ENCODE measurements at regions not wholly inside any gene's neighbourhood (a gene's known extent, or its start where the extent isn't known, plus 50 kb on each side); places are given as distances from the start of the nearest gene placed in this dataset.

DNA sequence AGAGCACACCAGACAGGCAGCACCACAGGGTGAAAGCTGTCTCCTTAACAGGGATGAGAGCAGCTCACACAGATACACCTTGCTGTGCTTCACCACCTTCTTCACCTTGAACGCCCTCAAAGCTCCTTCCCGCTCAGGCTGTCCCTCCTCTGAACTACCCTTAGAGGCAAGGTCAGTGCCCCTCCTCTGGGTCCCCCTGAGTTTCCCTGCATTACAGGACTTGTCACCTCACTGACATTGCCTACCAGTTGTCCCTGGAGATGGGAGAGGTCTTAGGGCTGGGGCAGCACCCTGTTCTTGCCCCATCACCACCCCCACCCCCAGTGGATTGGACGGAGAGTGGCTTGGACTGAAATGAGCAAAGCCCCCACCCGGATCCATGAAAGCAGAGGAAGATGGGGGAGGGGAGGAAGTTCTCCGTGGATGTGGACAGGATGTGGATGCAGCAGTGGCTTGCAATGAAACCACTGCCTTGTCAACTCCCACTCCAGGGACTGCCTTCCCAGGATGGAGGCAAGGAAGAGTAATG is 73.2 kb upstream of the CDH5 start:
- Histone ChIP-seq H3K4me3 (ENCODE audit: low read depth, low read length, poor library complexity, severe bottlenecking) (no peak overlapping the region), H4K20me1 (ENCODE audit: insufficient read depth, low read length) (no peaks in the 10 kb centered on the region), H3K79me2 (ENCODE audit: insufficient read depth, low read depth, low read length) (no peaks in the 10 kb centered on the region), H2AFZ (ENCODE audit: low read length) (no peak overlapping the region), H3K4me1 (ENCODE audit: insufficient read depth, low read length, poor library complexity, severe bottlenecking) (no peaks in the 10 kb centered on the region), H3K9me2 (ENCODE audit: insufficient read depth, low read length) (no peaks in the 10 kb centered on the region), H3K9me3 (ENCODE audit: low read length) (no peaks in the 10 kb centered on the region), H3K36me3 (ENCODE audit: insufficient read depth, low read length) (no peaks in the 10 kb centered on the region), H3K4me2 (ENCODE audit: low read length) (no peak overlapping the region), H3K27ac (ENCODE audit: low read depth, low read length, poor library complexity, severe bottlenecking) (no peak overlapping the region)
- ChIA-PET CTCF (ENCODE audit: unreplicated experiment) (no interaction called here), POLR2A (no interaction called here)
- intact Hi-C loops (cut with micrococcal nuclease; ENCODE audit: unreplicated experiment), result no loop called here
- BruUV-seq (replicated peaks), result no TSS peak
- TF ChIP-seq CTCF (conservative IDR thresholded peaks at IDR 0.05; ENCODE audit: low read length) (no peak), EZH2phosphoT487 (IDR thresholded peaks at IDR 0.05; ENCODE audit: borderline replicate concordance, low read depth, low read length) (no peak)
- DNase-seq (ENCODE audit: low spot score), result no peak

DNA sequence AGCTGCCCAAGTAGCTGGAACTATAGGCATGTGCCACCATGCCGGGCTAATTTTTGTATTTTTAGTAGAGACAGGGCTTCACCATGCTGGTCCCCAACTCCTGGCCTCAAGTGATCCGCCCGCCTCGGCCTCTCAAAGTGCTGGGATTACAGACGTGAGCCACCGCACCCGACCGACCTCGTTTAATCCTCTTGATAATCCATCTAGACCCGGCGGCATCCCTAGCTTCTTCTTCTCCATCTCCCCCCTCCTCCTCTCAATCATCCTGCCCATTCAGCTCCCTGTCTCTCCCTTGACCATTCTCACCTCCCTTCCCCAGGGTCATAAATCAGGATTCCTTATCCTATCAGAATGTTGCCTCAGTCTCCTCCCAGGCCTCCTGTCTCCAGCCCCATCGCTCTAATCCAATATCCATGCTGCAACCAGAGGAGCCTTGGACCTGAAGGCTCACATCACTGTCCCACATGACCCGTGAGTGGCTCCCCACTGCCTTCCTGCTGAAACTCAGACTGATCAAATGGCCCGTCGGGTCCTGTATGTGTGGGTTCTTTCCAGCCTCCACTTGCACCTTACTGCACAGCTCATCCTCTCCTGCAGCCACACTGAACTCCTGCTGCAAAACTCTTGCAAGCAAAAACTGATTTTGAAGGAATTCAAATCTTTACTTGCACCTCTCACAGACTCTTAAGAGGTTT is 74.1 kb upstream of the CDH5 start:
- ChIA-PET CTCF (ENCODE audit: unreplicated experiment) (no interaction called here), POLR2A (interaction anchor here (0.6 kb wide), 1 partner anchor 199 kb away, joined by 3 read pairs; no protein-coding TSS in a partner anchor)
- Histone ChIP-seq H3K4me3 (ENCODE audit: low read depth, low read length, poor library complexity, severe bottlenecking) (no peak overlapping the region), H2AFZ (ENCODE audit: low read length) (no peak overlapping the region), H3K4me1 (ENCODE audit: insufficient read depth, low read length, poor library complexity, severe bottlenecking) (no peaks in the 10 kb centered on the region), H4K20me1 (ENCODE audit: insufficient read depth, low read length) (no peaks in the 10 kb centered on the region), H3K27ac (ENCODE audit: low read depth, low read length, poor library complexity, severe bottlenecking) (no peak overlapping the region), H3K9me3 (ENCODE audit: low read length) (no peaks in the 10 kb centered on the region), H3K9me2 (ENCODE audit: insufficient read depth, low read length) (no peaks in the 10 kb centered on the region), H3K36me3 (ENCODE audit: insufficient read depth, low read length) (no peaks in the 10 kb centered on the region), H3K79me2 (ENCODE audit: insufficient read depth, low read depth, low read length) (no peaks in the 10 kb centered on the region), H3K4me2 (ENCODE audit: low read length) (no peak overlapping the region)
- DNase-seq (ENCODE audit: low spot score), result no peak
- intact Hi-C loops (cut with micrococcal nuclease; ENCODE audit: unreplicated experiment), result no loop called here
- no TSS peak for BruUV-seq (replicated peaks)
- TF ChIP-seq EZH2phosphoT487 (IDR thresholded peaks at IDR 0.05; ENCODE audit: borderline replicate concordance, low read depth, low read length) (no peak), CTCF (conservative IDR thresholded peaks at IDR 0.05; ENCODE audit: low read length) (no peak)

GRCh38 chr16:66291833-66292232 is 74.7 kb upstream of the CDH5 start:
- BruUV-seq (replicated peaks), result no TSS peak
- intact Hi-C loops (cut with micrococcal nuclease; ENCODE audit: unreplicated experiment), result no loop called here
- no peak overlapping the region for H3K27ac ChIP-seq (ENCODE audit: low read depth, low read length, poor library complexity, severe bottlenecking)
- no peaks in the 10 kb centered on the region for H3K9me3 ChIP-seq (ENCODE audit: low read length)
- no peak overlapping the region for H3K4me3 ChIP-seq (ENCODE audit: low read depth, low read length, poor library complexity, severe bottlenecking)
- ChIA-PET POLR2A (interaction anchor here (0.6 kb wide), 1 partner anchor 198 kb away, joined by 3 read pairs; no protein-coding TSS in a partner anchor), CTCF (ENCODE audit: unreplicated experiment) (no interaction called here)
- no peaks in the 10 kb centered on the region for H3K9me2 ChIP-seq (ENCODE audit: insufficient read depth, low read length)
- no peaks in the 10 kb centered on the region for H3K4me1 ChIP-seq (ENCODE audit: insufficient read depth, low read length, poor library complexity, severe bottlenecking)
- no peak overlapping the region for H3K4me2 ChIP-seq (ENCODE audit: low read length)
- H4K20me1 ChIP-seq (ENCODE audit: insufficient read depth, low read length), result no peaks in the 10 kb centered on the region
- H3K79me2 ChIP-seq (ENCODE audit: insufficient read depth, low read depth, low read length), result no peaks in the 10 kb centered on the region
- no peak overlapping the region for H2AFZ ChIP-seq (ENCODE audit: low read length)
- TF ChIP-seq CTCF (conservative IDR thresholded peaks at IDR 0.05; ENCODE audit: low read length) (no peak), EZH2phosphoT487 (IDR thresholded peaks at IDR 0.05; ENCODE audit: borderline replicate concordance, low read depth, low read length) (no peak)
- DNase-seq (ENCODE audit: low spot score), result no peak
- no peaks in the 10 kb centered on the region for H3K36me3 ChIP-seq (ENCODE audit: insufficient read depth, low read length)
